ENCODE measurements at regions not wholly inside any gene's neighbourhood (a gene's known extent, or its start where the extent isn't known, plus 50 kb on each side); places are given as distances from the start of the nearest gene placed in this dataset.

GRCh38 chr12:58521152-58521551 lies 399.2 kb downstream of the LRIG3 start:
- ATAC-seq (ENCODE audit: low read depth), result no peak
- intact Hi-C loops (cut with micrococcal nuclease) (no loop called here), dilution Hi-C loops (cut with HindIII; ENCODE audit: low sequenced_read_pairs, unreplicated experiment) (no loop called here), in situ Hi-C loops (cut with MboI; ENCODE audit: low sequenced_read_pairs) (no loop called here)
- CTCF ChIA-PET, result no interaction called here
- Histone ChIP-seq H3K9me1 (ENCODE audit: insufficient read depth, low read length) (no peaks in the 10 kb centered on the region), H4K8ac (ENCODE audit: low read depth in 2 of 2, low read length in 2 of 2) (peak overlapping the region in 1 of 2 experiments; percentile 15; a peak in 1 of 4 replicates), H2BK15ac (ENCODE audit: low read depth, low read length) (no peak overlapping the region), H2AFZ (replicated peaks; ENCODE audit: low read length, poor library complexity) (no peak overlapping the region), H2BK120ac (ENCODE audit: low read depth, low read length) (no peak overlapping the region), H3K14ac (replicated peaks; ENCODE audit: low read depth, low read length) (no peak overlapping the region), H3K56ac (ENCODE audit: extremely low read depth, insufficient read depth, low read length) (no peak overlapping the region), H3K27ac (ENCODE audit: insufficient read depth, low read length) (no peak overlapping the region), H3K36me3 (ENCODE audit: control insufficient read depth, insufficient read depth, low read length) (no peaks in the 10 kb centered on the region), H3K4me2 (ENCODE audit: low read depth, low read length) (no peak overlapping the region), H2AK5ac (ENCODE audit: low read depth, low read length) (no peak overlapping the region), H2BK5ac (ENCODE audit: low read depth, low read length, poor library complexity, severe bottlenecking) (no peak overlapping the region), H3K18ac (ENCODE audit: low read depth, low read length) (no peak overlapping the region), H4K20me1 (ENCODE audit: insufficient read depth, low read length) (no peaks in the 10 kb centered on the region), H3K27me3 (ENCODE audit: control insufficient read depth, insufficient read depth, low read length) (no peaks in the 10 kb centered on the region), H3K23ac (ENCODE audit: low read depth, low read length) (no peak overlapping the region), H3K4ac (ENCODE audit: low read depth, low read length) (no peak overlapping the region), H4K5ac (ENCODE audit: low read depth, low read length) (no peak overlapping the region), H3K4me1 (ENCODE audit: control insufficient read depth, insufficient read depth, low read length) (no peaks in the 10 kb centered on the region), H2BK20ac (ENCODE audit: low read depth, low read length) (no peak overlapping the region), H3K9me3 (ENCODE audit: control insufficient read depth, insufficient read depth, low read length) (peaks cover 13% of the 10 kb centered on the region), H3K4me3 (ENCODE audit: insufficient read depth, low read depth, low read length) (no peak overlapping the region), H4K91ac (ENCODE audit: insufficient read depth, low read depth, low read length) (no peak overlapping the region), H3K79me1 (ENCODE audit: low read depth in 1 of 2, low read length in 2 of 2) (no peaks in the 10 kb centered on the region), H2AK9ac (replicated peaks; ENCODE audit: low read depth, low read length, poor library complexity) (no peak overlapping the region), H3K9ac (ENCODE audit: low read depth, low read length) (no peak overlapping the region)
- no peak for DNase-seq
- no peak for TF ChIP-seq RAD21 (IDR thresholded peaks at IDR 0.05; ENCODE audit: low read length)
- no peak for TF ChIP-seq NFE2L2 (IDR thresholded peaks at IDR 0.05; ENCODE audit: low read depth, low read length)
- no peak for TF ChIP-seq MXI1 (IDR thresholded peaks at IDR 0.05; ENCODE audit: borderline replicate concordance, low read depth, low read length)
- no CpG with 5 or more reads among the region's 2 CpGs for WGBS, 2 experiments (ENCODE audit: extremely low coverage in 2 of 2, insufficient read length in 1 of 2)
- POLR2A ChIA-PET (ENCODE audit: unreplicated experiment), result no interaction called here
- no TSS peak for BruUV-seq (replicated peaks)
